Loucy (cell line): ENCODE measurements at regions not wholly inside any gene's neighbourhood (a gene's known extent, or its start where the extent isn't known, plus 50 kb on each side); places are given as distances from the start of the nearest gene placed in this dataset.

Experiments
- H2AFZ ChIP-seq: fragments of 200-600 bp; sonication (generic); 2 replicates; pipeline ENCODE4 v1.6.0; 2016; ENCODE audit warnings: antibody characterized with exemption, mild to moderate bottlenecking, low read length, moderate library complexity
- H3F3A ChIP-seq: fragments of 200-600 bp; 2 replicates; pipeline ENCODE4 v1.6.0; 2016; ENCODE audit warnings: antibody characterized with exemption, low read depth, mild to moderate bottlenecking
- H3K27me3 ChIP-seq: fragments of 200-600 bp; sonication (generic); 2 replicates; pipeline ENCODE4 v1.6.1; 2014; ENCODE audit warnings: low read length, mild to moderate bottlenecking; ENCODE audit not compliant: insufficient read depth, poor library complexity, severe bottlenecking
- H3K36me3 ChIP-seq: fragments of 200-600 bp; sonication (generic); 2 replicates; pipeline ENCODE4 v1.6.1; 2016; ENCODE audit warnings: low read length; ENCODE audit not compliant: insufficient read depth
- H3K4me1 ChIP-seq: fragments of 200-600 bp; sonication (generic); 2 replicates; pipeline ENCODE4 v1.5.1; 2014; ENCODE audit warnings: low read length, mild to moderate bottlenecking; ENCODE audit not compliant: insufficient read depth, poor library complexity, severe bottlenecking
- H3K4me2 ChIP-seq: fragments of 200-600 bp; sonication (generic); 2 replicates; pipeline ENCODE4 v1.6.0; 2014; ENCODE audit warnings: antibody characterized with exemption, low read length, low read depth, mild to moderate bottlenecking; ENCODE audit not compliant: poor library complexity, severe bottlenecking
- H3K4me3 ChIP-seq: fragments of 200-600 bp; sonication (generic); 2 replicates; pipeline ENCODE4 v1.5.1; 2014; ENCODE audit warnings: low read length, mild to moderate bottlenecking, mixed read lengths; ENCODE audit not compliant: poor library complexity, severe bottlenecking
- H3K79me2 ChIP-seq: fragments of 200-600 bp; sonication (generic); 2 replicates; pipeline ENCODE4 v1.6.1; 2014; ENCODE audit warnings: low read length; ENCODE audit not compliant: insufficient read depth
- H3K9ac ChIP-seq: fragments of 200-600 bp; sonication (generic); 2 replicates; pipeline ENCODE4 v1.6.0; 2014; ENCODE audit warnings: mild to moderate bottlenecking, low read depth, low read length, moderate library complexity; ENCODE audit not compliant: poor library complexity, severe bottlenecking
- H3K9me2 ChIP-seq: fragments of 200-600 bp; sonication (generic); replicated peaks from 2 replicates; pipeline ENCODE4 v1.6.1; 2016; ENCODE audit warnings: low read depth, low read length, mixed read lengths
- H3K9me3 ChIP-seq: fragments of 200-600 bp; sonication (generic); 2 replicates; pipeline ENCODE4 v1.6.1; 2014; ENCODE audit warnings: mild to moderate bottlenecking, antibody characterized with exemption, low read length, low read depth; ENCODE audit not compliant: insufficient read depth
- H4K20me1 ChIP-seq: fragments of 200-600 bp; sonication (generic); 2 replicates; pipeline ENCODE4 v1.6.0; 2014; ENCODE audit warnings: antibody characterized with exemption, low read length, mild to moderate bottlenecking; ENCODE audit not compliant: insufficient read depth, poor library complexity, severe bottlenecking
- EZH2phosphoT487 ChIP-seq: fragments of 200-600 bp; IDR thresholded peaks from 2 replicates; pipeline ENCODE4 v1.6.1; 2018; ENCODE audit warnings: antibody characterized with exemption, mild to moderate bottlenecking, moderate library complexity, borderline replicate concordance
- TF ChIP-seq, protein P1 (sequence below): fragments of 200-600 bp; sonication (generic); conservative IDR thresholded peaks from 2 replicates; pipeline ENCODE4 v1.5.1; 2014; ENCODE audit warnings: mild to moderate bottlenecking, antibody characterized with exemption, low read length

DNA sequence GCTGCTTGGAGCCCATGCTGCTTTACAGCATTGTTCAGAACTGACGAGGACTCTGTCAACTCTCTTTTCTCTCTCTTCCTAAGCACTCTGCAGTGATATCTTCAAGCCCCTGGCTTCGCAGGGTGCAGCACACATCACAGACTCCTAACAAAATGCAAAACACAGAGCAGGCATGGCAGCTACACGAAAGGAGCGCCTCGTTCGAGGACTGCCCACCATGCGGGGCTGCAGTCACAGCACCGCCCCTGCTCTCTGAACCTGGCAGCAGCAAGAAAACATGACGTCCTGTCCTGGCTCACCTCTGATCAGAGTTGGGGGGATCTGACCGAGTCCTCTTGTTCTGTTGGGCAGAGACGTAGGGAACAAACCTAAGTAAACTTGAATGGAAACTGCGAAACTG is 281.7 kb downstream of the CDH26 start:
- Histone ChIP-seq H2AFZ (no peak overlapping the region), H3K4me3 (no peak overlapping the region), H3K9me2 (no peaks in the 10 kb centered on the region), H4K20me1 (no peaks in the 10 kb centered on the region), H3F3A (no peaks in the 10 kb centered on the region), H3K36me3 (no peaks in the 10 kb centered on the region), H3K4me2 (no peak overlapping the region), H3K9ac (no peak overlapping the region), H3K27me3 (no peaks in the 10 kb centered on the region), H3K9me3 (no peaks in the 10 kb centered on the region), H3K79me2 (no peaks in the 10 kb centered on the region), H3K4me1 (peaks cover 27% of the 10 kb centered on the region)
- TF ChIP-seq, protein P1, sequence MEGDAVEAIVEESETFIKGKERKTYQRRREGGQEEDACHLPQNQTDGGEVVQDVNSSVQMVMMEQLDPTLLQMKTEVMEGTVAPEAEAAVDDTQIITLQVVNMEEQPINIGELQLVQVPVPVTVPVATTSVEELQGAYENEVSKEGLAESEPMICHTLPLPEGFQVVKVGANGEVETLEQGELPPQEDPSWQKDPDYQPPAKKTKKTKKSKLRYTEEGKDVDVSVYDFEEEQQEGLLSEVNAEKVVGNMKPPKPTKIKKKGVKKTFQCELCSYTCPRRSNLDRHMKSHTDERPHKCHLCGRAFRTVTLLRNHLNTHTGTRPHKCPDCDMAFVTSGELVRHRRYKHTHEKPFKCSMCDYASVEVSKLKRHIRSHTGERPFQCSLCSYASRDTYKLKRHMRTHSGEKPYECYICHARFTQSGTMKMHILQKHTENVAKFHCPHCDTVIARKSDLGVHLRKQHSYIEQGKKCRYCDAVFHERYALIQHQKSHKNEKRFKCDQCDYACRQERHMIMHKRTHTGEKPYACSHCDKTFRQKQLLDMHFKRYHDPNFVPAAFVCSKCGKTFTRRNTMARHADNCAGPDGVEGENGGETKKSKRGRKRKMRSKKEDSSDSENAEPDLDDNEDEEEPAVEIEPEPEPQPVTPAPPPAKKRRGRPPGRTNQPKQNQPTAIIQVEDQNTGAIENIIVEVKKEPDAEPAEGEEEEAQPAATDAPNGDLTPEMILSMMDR, result no peak
- TF ChIP-seq EZH2phosphoT487, result no peak

DNA sequence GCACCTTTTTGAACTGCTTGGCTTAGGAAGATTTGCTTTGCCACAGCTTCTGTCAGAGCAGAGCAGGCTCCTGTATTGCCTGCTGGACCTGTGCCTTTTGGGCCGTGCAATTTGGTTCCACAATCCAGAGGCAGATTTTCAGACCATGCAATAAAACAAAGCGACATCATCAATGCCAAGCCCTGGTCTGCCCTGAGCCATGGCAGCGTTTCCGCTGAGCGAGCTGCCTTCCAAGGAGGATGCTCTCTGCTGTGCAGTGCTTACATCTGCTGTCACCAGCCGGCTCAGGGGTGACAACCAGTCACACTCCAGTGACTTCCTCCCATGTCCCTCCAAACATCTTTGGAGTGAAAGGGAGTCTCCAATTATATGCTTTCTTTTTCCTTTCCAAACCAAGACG is 282.2 kb downstream of the CDH26 start:
- Histone ChIP-seq H3K9me2 (no peaks in the 10 kb centered on the region), H3K4me2 (no peak overlapping the region), H3K4me1 (peaks cover 27% of the 10 kb centered on the region), H4K20me1 (no peaks in the 10 kb centered on the region), H2AFZ (no peak overlapping the region), H3F3A (no peaks in the 10 kb centered on the region), H3K4me3 (no peak overlapping the region), H3K79me2 (no peaks in the 10 kb centered on the region), H3K9ac (no peak overlapping the region), H3K27me3 (no peaks in the 10 kb centered on the region), H3K9me3 (no peaks in the 10 kb centered on the region), H3K36me3 (no peaks in the 10 kb centered on the region)
- TF ChIP-seq, protein P1, result no peak
- TF ChIP-seq EZH2phosphoT487, result no peak

DNA sequence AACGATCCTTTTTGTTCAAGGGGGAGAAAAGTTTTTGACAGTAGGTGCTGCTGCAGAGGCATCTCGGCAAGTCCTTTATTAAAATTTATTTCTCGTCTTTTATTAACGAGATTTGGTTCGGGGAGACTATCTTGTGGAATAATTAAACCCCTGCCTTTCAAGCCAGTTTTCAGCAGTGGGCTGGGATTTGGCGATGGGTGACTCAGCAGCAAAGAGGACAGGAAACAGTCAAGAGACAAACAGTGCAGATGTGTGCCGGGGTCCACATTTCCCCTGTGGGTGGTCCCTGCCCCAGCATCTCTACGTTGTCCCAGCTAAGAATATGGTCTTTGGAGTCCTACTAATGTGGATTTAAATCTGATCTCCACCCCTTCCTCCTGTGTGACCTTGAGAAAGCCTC is 282.8 kb downstream of the CDH26 start:
- Histone ChIP-seq H3K36me3 (no peaks in the 10 kb centered on the region), H3K9me3 (no peaks in the 10 kb centered on the region), H3K9me2 (no peaks in the 10 kb centered on the region), H3K4me1 (peaks cover 27% of the 10 kb centered on the region), H3K27me3 (no peaks in the 10 kb centered on the region), H3K4me3 (no peak overlapping the region), H3K9ac (no peak overlapping the region), H2AFZ (no peak overlapping the region), H4K20me1 (no peaks in the 10 kb centered on the region), H3F3A (no peaks in the 10 kb centered on the region), H3K79me2 (no peaks in the 10 kb centered on the region), H3K4me2 (no peak overlapping the region)
- TF ChIP-seq, protein P1, result no peak
- no peak for TF ChIP-seq EZH2phosphoT487
